GM23338 (cell line): ENCODE measurements at regions not wholly inside any gene's neighbourhood (a gene's known extent, or its start where the extent isn't known, plus 50 kb on each side); places are given as distances from the start of the nearest gene placed in this dataset.

Experiments
- ATAC-seq: fragments of 200-7000 bp; cut with Tn5 transposase; 3 replicates; pipeline ENCODE4 v1.9.1; 2020
- DNase-seq: peaks from one replicate; pipeline ENCODE4 v3.0.0-alpha.2; 2015; ENCODE audit warnings: low spot score
- H2AFZ ChIP-seq: fragments of 200-600 bp; sonication (generic); 2 replicates; pipeline ENCODE4 v1.8.0; 2016; ENCODE audit warnings: antibody characterized with exemption, mild to moderate bottlenecking, moderate library complexity
- H3F3A ChIP-seq: fragments of 200-600 bp; sonication (generic); replicated peaks from 2 replicates; pipeline ENCODE4 v1.8.0; 2017; ENCODE audit warnings: antibody characterized with exemption, mixed run types, low read depth
- H3K27ac ChIP-seq: fragments of 200-600 bp; sonication (generic); 2 replicates; pipeline ENCODE4 v1.6.1; 2016; ENCODE audit warnings: low read depth
- H3K27me3 ChIP-seq: fragments of 200-600 bp; sonication (generic); 2 replicates; pipeline ENCODE4 v1.8.0; 2016; ENCODE audit warnings: mild to moderate bottlenecking, mixed run types, moderate library complexity; ENCODE audit not compliant: insufficient read depth
- H3K36me3 ChIP-seq: fragments of 200-600 bp; sonication (generic); 2 replicates; pipeline ENCODE4 v1.8.0; 2016; ENCODE audit warnings: mild to moderate bottlenecking; ENCODE audit not compliant: insufficient read depth
- H3K4me1 ChIP-seq: fragments of 200-600 bp; sonication (generic); 2 replicates; pipeline ENCODE4 v1.8.0; 2016; ENCODE audit warnings: mild to moderate bottlenecking, moderate library complexity; ENCODE audit not compliant: insufficient read depth
- H3K4me2 ChIP-seq: fragments of 200-600 bp; sonication (generic); 2 replicates; pipeline ENCODE4 v1.7.1; 2017; ENCODE audit warnings: mixed run types
- H3K4me3 ChIP-seq: fragments of 200-600 bp; sonication (generic); 2 replicates; pipeline ENCODE4 v1.6.1; 2016; ENCODE audit warnings: mixed run types
- H3K79me2 ChIP-seq: fragments of 200-600 bp; sonication (generic); replicated peaks from 2 replicates; pipeline ENCODE4 v1.8.0; 2017; ENCODE audit warnings: mild to moderate bottlenecking; ENCODE audit not compliant: insufficient read depth
- H3K9me2 ChIP-seq: fragments of 200-600 bp; sonication (generic); 2 replicates; pipeline ENCODE4 v1.8.0; 2017; ENCODE audit not compliant: insufficient read depth
- H4K20me1 ChIP-seq: fragments of 200-600 bp; sonication (generic); replicated peaks from 2 replicates; pipeline ENCODE4 v1.8.0; 2017; ENCODE audit warnings: mild to moderate bottlenecking; ENCODE audit not compliant: insufficient read depth
- H3K27ac Mint-ChIP-seq: 2 replicates; pipeline ENCODE4 v1.8.0; 2020; ENCODE audit warnings: inconsistent platforms, mild to moderate bottlenecking, moderate library complexity, mixed read lengths
- H3K27me3 Mint-ChIP-seq: 3 replicates; pipeline ENCODE4 v1.8.0; 2022; ENCODE audit warnings: low read depth, mild to moderate bottlenecking, moderate library complexity, mixed read lengths, inconsistent platforms; ENCODE audit not compliant: insufficient read depth, poor library complexity
- H3K36me3 Mint-ChIP-seq: 3 replicates; pipeline ENCODE4 v1.8.0; 2021; ENCODE audit warnings: low read depth, mild to moderate bottlenecking, inconsistent platforms, moderate library complexity, mixed read lengths
- H3K4me1 Mint-ChIP-seq: 3 replicates; pipeline ENCODE4 v1.8.0; 2020; ENCODE audit warnings: mild to moderate bottlenecking, inconsistent platforms, mixed read lengths
- H3K4me3 Mint-ChIP-seq: 3 replicates; pipeline ENCODE4 v1.8.0; 2021; ENCODE audit warnings: moderate library complexity, mild to moderate bottlenecking, inconsistent platforms, mixed read lengths
- H3K9me3 Mint-ChIP-seq: 3 replicates; pipeline ENCODE4 v1.8.0; 2020; ENCODE audit warnings: moderate library complexity, mild to moderate bottlenecking, inconsistent platforms, mixed read lengths
- CREB1 ChIP-seq: fragments of 250-450 bp; sonication (Bioruptor Pico); IDR thresholded peaks from 2 replicates; pipeline ENCODE4 v1.5.0; 2020; ENCODE audit warnings: low read depth, mild to moderate bottlenecking, moderate library complexity
- EZH2 ChIP-seq: fragments of 200-600 bp; sonication (generic); IDR thresholded peaks from one replicate; pipeline ENCODE4 v1.8.0; 2017; ENCODE audit warnings: antibody characterized with exemption, mild to moderate bottlenecking, low read depth; ENCODE audit not compliant: unreplicated experiment
- NANOG ChIP-seq: IDR thresholded peaks from 2 replicates; pipeline ENCODE4 v1.6.1; 2016; ENCODE audit warnings: antibody characterized with exemption, borderline replicate concordance
- STAT1 ChIP-seq: IDR thresholded peaks from one replicate; pipeline ENCODE4 v1.6.1; 2016; ENCODE audit warnings: antibody characterized with exemption; ENCODE audit not compliant: unreplicated experiment
- ZNF114 ChIP-seq: fragments of 250-450 bp; sonication (Bioruptor Pico); IDR thresholded peaks from 2 replicates; pipeline ENCODE4 v1.5.0; 2020; ENCODE audit warnings: mild to moderate bottlenecking, moderate library complexity
- ZNF331 ChIP-seq: fragments of 250-450 bp; sonication (Bioruptor Pico); IDR thresholded peaks from 2 replicates; pipeline ENCODE4 v1.5.0; 2020; ENCODE audit warnings: low read depth, mild to moderate bottlenecking, moderate library complexity
- TF ChIP-seq, protein P1 (sequence below): IDR thresholded peaks from one replicate; pipeline ENCODE4 v1.6.1; 2018; ENCODE audit warnings: antibody characterized with exemption; ENCODE audit not compliant: unreplicated experiment

DNA sequence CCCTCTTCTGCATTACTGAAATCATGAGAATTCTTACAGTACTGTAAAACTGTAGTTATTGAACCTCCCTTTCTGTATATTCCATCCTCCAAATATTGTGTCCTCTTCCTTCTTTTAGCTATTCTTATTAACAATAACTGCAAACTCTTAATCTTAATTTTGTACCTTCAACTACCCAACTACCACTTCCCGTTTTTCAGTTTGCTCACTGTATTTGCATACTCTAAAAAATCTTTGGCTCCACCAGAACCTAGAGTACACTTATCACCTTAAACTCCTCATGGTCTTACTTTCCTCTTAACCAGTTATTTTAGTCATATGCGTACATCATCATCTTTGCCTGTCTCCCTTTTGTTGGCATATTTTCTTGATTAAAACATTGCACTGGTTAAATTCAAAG lies 543.7 kb downstream of the ARAP2 start:
- Histone ChIP-seq H3K4me2 (no peak overlapping the region), H3K27me3 (no peaks in the 10 kb centered on the region), H2AFZ (no peak overlapping the region), H3F3A (no peaks in the 10 kb centered on the region), H3K9me2 (peaks cover 4% of the 10 kb centered on the region; the same call in 1 of the 2 replicates), H3K4me3 (no peak overlapping the region), H3K79me2 (no peaks in the 10 kb centered on the region), H3K36me3 (no peaks in the 10 kb centered on the region), H3K27ac (no peak overlapping the region), H4K20me1 (no peaks in the 10 kb centered on the region), H3K4me1 (no peaks in the 10 kb centered on the region)
- TF ChIP-seq ZNF114 (no peak), ZNF331 (CRISPR knock-in tag) (no peak), CREB1 (CRISPR knock-in tag) (no peak), STAT1 (no peak), EZH2 (no peak)
- TF ChIP-seq, protein P1, sequence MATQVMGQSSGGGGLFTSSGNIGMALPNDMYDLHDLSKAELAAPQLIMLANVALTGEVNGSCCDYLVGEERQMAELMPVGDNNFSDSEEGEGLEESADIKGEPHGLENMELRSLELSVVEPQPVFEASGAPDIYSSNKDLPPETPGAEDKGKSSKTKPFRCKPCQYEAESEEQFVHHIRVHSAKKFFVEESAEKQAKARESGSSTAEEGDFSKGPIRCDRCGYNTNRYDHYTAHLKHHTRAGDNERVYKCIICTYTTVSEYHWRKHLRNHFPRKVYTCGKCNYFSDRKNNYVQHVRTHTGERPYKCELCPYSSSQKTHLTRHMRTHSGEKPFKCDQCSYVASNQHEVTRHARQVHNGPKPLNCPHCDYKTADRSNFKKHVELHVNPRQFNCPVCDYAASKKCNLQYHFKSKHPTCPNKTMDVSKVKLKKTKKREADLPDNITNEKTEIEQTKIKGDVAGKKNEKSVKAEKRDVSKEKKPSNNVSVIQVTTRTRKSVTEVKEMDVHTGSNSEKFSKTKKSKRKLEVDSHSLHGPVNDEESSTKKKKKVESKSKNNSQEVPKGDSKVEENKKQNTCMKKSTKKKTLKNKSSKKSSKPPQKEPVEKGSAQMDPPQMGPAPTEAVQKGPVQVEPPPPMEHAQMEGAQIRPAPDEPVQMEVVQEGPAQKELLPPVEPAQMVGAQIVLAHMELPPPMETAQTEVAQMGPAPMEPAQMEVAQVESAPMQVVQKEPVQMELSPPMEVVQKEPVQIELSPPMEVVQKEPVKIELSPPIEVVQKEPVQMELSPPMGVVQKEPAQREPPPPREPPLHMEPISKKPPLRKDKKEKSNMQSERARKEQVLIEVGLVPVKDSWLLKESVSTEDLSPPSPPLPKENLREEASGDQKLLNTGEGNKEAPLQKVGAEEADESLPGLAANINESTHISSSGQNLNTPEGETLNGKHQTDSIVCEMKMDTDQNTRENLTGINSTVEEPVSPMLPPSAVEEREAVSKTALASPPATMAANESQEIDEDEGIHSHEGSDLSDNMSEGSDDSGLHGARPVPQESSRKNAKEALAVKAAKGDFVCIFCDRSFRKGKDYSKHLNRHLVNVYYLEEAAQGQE: no peak
- H3K27me3 Mint-ChIP-seq: no peaks in the 10 kb centered on the region
- no peaks in the 10 kb centered on the region for H3K4me1 Mint-ChIP-seq
- no peaks in the 10 kb centered on the region for H3K36me3 Mint-ChIP-seq
- no peak for ATAC-seq
- no peaks in the 10 kb centered on the region; the same call in 2 of the 3 replicates for H3K9me3 Mint-ChIP-seq
- no peak for DNase-seq
- no peak overlapping the region for H3K4me3 Mint-ChIP-seq
- H3K27ac Mint-ChIP-seq: no peak overlapping the region

DNA sequence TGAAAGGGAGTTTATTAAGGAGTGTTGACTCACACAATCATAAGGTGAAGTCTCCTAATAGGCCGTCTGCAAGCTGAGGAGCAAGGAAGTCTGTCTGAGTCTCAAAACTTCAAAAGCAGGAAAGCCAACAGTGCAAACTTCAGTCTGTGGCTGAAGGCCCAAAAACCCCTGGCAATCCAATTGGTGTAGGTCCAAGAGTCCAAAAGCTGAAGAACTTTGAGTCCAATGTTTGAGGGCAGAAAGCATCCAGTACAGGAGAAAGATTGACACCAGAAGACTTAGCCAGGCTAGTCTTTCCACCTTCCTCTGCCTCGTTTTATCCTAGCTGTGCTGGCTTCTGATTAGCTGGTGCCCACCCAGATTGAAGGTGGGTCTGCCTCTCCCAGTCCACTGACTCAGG lies 535.2 kb downstream of the ARAP2 start:
- peaks cover 2% of the 10 kb centered on the region for H3K27me3 Mint-ChIP-seq
- H3K4me1 Mint-ChIP-seq: no peaks in the 10 kb centered on the region
- H3K79me2 ChIP-seq: no peaks in the 10 kb centered on the region
- DNase-seq (no peak), ATAC-seq (no peak)
- no peaks in the 10 kb centered on the region for H3K27me3 ChIP-seq
- no peak overlapping the region for H3K4me3 Mint-ChIP-seq
- no peaks in the 10 kb centered on the region for H3K4me1 ChIP-seq
- peaks cover 6% of the 10 kb centered on the region; the same call in 2 of the 3 replicates for H3K36me3 Mint-ChIP-seq
- H3K36me3 ChIP-seq: no peaks in the 10 kb centered on the region; the same call in 1 of the 2 replicates
- H3K27ac ChIP-seq: no peak overlapping the region
- H4K20me1 ChIP-seq: no peaks in the 10 kb centered on the region
- TF ChIP-seq CREB1 (CRISPR knock-in tag) (no peak), NANOG (no peak), ZNF114 (no peak), ZNF331 (CRISPR knock-in tag) (no peak)
- TF ChIP-seq, protein P1: no peak
- H3K9me3 Mint-ChIP-seq: peaks cover 22% of the 10 kb centered on the region
- no peak overlapping the region for H2AFZ ChIP-seq
- no peak overlapping the region for H3K4me2 ChIP-seq
- H3K27ac Mint-ChIP-seq: no peak overlapping the region
- peaks cover 17% of the 10 kb centered on the region; the same call in 1 of the 2 replicates for H3K9me2 ChIP-seq
- no peaks in the 10 kb centered on the region for H3F3A ChIP-seq
- H3K4me3 ChIP-seq: no peak overlapping the region
